Suppressor macrophage (primary cell): ENCODE measurements at regions not wholly inside any gene's neighbourhood (a gene's known extent, or its start where the extent isn't known, plus 50 kb on each side); places are given as distances from the start of the nearest gene placed in this dataset.

Source experiments
- DNase-seq, 4 experiments: peaks; one replicate each; pipeline ENCODE4 v3.0.0-alpha.2; 2020 to 2022

GRCh38 chr2:38448692-38449410 lies 71.8 kb upstream of the ATL2 start:
- no peak for DNase-seq

GRCh38 chr2:38446906-38447561 lies 70.0 kb upstream of the ATL2 start:
- DNase-seq, result no peak

- no peak for DNase-seq
Measured at GRCh38 chr2:38446418-38446817, 69.3 kb upstream of the ATL2 start.

GRCh38 chr2:38444247-38444646 lies 67.2 kb upstream of the ATL2 start:
- DNase-seq, result no peak

GRCh38 chr2:38442643-38443541 lies 65.8 kb upstream of the ATL2 start:
- DNase-seq, result no peak

GRCh38 chr2:38441346-38441745 lies 64.3 kb upstream of the ATL2 start:
- no peak for DNase-seq

- no peak for DNase-seq
Measured at GRCh38 chr2:38440655-38441054, 63.6 kb upstream of the ATL2 start.

GRCh38 chr2:38439863-38440262 lies 62.8 kb upstream of the ATL2 start:
- DNase-seq, result no peak

- peak in 3 of 4 experiments; percentile 10 to 27 (median 18) for DNase-seq
Measured at GRCh38 chr2:38438883-38439612, 62.0 kb upstream of the ATL2 start.

- no peak for DNase-seq
Measured at GRCh38 chr2:38438133-38438882, 61.2 kb upstream of the ATL2 start.

- DNase-seq, result no peak
Measured at GRCh38 chr2:38436227-38436664, 59.2 kb upstream of the ATL2 start.

- DNase-seq, result no peak
Measured at GRCh38 chr2:38435775-38436174, 58.7 kb upstream of the ATL2 start.

- DNase-seq, result no peak
Measured at GRCh38 chr2:38434595-38434994, 57.5 kb upstream of the ATL2 start.

GRCh38 chr2:38433607-38433975 lies 56.5 kb upstream of the ATL2 start:
- DNase-seq, result no peak

- peak; percentile 43 to 65 (median 60) for DNase-seq
Measured at GRCh38 chr2:38432820-38433606, 55.9 kb upstream of the ATL2 start.

GRCh38 chr2:38430597-38431207 lies 53.6 kb upstream of the ATL2 start:
- no peak for DNase-seq

GRCh38 chr2:38430196-38430595 lies 53.1 kb upstream of the ATL2 start:
- DNase-seq, result no peak

- no peak for DNase-seq
Measured at GRCh38 chr2:38427936-38428335, 50.9 kb upstream of the ATL2 start.

GRCh38 chr2:38427054-38427453 lies 50.0 kb upstream of the ATL2 start:
- DNase-seq, result no peak
